Hematopoietic multipotent progenitor cell treated with erythropoietin and hydrocortisone succinate and interleukin-3 and kit ligand, for 15 days (in vitro differentiated cells): ENCODE measurements at regions not wholly inside any gene's neighbourhood (a gene's known extent, or its start where the extent isn't known, plus 50 kb on each side); places are given as distances from the start of the nearest gene placed in this dataset.
"Not testable (repeated sequence)": the region's sequence is repeated elsewhere in the genome, so short reads cannot be mapped to it uniquely, and the experiment has no call there.

Experiments used
- DNase-seq: peaks from one replicate; pipeline ENCODE4 v3.0.0-alpha.2; 2015; ENCODE audit warnings: low spot score

DNA sequence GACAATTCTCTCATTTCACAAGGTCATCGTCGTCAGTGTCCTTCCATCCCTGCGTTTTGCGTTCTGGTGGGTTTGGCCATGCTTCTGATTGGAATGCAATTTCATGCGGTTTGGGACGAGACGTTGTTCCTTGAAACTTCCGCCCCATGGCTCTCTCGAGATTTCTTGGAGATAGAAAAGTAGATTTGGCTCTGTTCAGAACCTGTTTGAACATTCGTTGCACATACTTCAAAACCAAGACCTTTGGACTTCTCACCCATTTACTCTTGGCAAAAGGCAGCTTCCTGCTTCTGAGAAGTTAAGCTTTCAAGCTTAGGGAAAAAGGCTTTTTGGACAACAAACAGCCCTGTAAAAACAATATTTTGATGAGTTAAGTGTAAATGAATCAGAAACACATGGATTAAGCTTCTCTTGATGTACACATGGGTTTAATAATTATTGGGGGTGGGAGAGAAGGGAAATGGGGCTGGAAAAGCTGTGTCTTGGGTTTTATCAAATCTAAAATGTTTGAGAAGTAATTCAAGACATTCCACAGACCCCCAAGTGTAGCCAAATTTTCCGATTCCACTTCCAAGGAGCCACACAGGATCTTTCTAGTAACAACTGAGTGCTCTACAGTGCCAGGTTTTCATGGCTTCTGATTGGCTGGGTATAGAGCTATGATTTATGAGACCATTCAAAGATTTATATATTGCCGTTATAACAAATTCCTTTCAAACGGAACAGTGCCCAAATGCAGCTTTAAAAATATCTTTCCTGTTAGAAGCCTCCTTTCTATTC is 467.2 kb downstream of the MED13L start:
- no peak for DNase-seq

DNA sequence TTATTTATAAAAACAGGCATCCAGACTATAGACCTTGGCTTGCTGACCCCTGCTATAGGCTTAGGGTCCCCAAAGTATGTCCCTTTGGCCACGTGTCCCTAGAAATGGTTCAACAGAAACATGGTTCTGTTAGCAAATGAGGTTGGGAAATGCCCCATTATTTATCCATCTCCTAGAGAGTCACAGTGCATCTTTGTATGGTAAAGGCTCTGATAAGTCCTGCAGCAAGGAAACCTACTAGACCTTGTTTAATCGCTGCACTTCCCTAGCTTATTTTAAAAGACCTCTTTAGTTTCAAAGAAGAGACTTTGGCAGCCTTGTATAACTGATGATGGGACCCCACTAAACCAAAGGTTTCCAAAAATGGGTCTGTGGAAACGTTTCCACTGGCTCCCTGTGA is 471.5 kb downstream of the MED13L start:
- DNase-seq: no peak

DNA sequence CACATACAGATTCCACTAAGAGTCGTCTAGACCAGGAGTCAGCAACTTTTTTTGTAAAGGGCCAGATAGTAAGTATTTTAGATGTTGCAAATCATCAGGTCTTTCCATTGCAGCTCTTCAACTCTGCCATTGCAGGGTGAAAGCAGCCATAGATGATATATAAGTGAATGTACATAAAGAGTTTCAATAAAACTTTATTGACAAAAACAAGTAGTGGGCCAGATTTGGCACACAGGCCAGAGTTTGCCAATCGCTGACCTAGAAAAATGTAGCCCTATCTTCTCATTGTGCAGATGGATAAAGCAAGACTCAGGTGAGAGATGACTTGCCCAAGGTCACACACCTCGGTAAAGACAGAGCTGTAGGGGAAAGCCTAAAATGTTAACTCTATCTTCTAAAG is 474.7 kb downstream of the MED13L start:
- no peak for DNase-seq

DNA sequence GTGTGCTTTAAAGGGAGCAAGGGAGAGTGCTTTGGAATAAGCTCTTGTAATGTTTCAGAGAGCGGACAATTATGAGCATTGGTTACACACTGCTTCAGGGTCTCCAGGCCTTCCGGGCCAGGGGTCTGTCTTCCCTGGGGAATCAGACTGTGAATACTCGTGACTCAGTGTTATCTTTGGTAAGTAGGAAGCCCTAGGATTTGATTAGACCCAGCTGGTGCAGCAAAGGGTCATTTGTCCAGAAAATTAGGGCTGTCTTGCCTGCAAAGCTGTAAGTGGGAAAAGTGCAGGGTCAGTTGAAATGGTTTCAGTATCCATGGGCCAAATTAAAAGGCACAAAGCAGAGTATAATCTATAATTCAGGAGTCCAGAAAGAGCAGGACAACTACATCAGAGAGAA is 475.6 kb downstream of the MED13L start:
- no peak for DNase-seq

DNA sequence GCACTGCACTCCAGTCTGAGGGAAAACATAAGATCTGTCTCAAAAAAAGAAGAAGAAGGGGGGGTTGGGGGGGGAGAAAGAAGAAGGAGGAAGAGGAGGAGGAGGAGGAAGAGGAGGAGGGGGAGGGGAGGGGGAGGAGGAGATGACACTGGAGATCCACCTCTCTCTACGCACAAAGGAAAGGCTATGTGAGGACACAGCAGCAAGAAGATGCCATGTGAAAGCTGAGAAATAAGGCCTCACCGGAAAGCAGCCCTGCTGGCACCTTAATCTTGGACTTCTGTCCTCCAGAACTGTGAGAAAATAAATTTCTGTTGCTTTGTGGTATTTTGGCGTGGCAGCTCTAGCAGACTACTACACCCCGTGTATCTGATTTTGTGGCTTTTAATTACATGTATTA is 477.9 kb downstream of the MED13L start:
- DNase-seq: no peak

DNA sequence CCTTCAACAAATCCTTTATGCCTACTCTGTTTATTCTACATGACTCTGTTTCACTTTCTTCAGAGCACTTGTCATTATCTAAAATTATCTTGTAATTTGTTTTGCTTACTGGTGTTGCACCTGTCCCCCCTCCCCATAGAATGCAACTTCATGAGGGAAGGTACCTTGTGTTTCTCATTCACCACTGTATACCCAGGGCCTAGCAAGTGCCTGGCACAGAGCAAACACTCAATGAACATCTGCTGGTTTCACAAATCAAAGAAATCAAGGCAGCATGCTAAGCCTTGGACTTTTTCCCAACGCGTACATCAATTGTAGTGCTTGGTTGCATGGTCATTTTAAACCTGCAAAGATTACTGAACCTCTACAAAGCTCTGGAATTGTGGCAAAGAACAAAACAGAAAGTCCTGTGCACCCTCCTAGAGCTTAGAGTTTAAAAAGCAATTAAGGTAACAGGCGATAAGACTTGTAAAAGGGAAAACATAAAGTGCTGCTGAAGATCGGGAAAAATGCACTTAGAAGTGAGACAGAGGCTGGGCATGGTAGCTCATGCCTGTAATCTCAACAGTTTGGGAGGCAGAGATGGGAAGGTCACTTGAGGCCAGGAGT is 479.1 kb downstream of the MED13L start:
- DNase-seq: no peak

DNA sequence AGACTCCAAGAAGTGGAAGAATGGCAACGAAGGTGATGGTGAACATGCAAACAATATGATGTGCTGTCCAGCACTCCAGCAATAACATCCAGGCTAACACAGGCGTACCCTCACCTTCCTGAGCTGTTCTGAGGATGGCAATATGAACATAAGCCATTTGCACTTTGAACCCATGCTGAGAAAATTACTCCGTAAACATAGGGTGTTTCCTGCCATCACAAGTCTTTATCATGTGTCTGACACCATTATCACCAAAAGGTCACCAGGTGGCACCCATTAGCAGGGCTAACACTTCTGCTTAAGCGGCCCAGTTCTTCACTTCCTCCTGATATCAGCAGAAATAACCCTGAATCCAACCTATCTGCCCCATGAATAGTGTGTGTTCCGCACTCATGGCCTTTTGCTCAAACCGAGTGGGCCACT is 482.8 kb downstream of the MED13L start:
- DNase-seq: no peak

DNA sequence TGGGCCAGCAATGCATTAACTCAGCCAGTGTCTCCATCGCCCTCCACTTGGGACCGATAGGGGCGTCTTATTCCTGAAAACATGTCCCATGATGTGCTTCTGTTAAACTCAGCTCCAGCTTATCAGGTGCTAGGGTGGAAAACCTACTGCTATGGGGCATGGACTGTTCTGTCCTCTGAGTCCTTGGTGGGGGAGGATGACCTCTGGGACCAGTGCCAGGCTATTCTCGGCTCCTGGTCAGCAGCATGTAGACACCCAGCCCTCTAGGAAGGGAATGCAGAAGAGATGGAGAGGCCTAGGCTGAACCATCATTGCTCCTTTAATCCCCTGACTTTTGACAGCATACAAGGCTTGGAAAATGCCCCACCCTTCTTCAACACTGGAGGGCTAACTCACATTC is 486.2 kb downstream of the MED13L start:
- no peak for DNase-seq

DNA sequence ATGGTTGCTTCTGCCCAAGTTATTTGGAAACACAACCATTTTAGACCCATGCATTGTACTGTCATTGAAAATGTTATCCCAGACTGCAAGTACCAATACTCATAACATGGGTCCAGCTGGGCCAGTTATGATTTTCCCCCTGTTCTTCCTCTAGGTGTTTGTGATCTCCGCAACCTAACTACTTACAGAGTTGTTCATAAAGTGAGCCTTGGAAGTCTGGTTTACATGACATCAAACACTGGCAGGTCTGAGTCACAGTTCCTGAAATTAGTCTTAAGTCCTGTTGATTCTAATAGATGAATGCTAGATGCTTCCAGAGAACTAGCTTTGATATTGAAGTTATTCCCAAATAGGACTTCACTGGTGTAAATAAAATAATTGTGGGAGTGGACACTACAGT is 487.0 kb downstream of the MED13L start:
- DNase-seq: no peak

DNA sequence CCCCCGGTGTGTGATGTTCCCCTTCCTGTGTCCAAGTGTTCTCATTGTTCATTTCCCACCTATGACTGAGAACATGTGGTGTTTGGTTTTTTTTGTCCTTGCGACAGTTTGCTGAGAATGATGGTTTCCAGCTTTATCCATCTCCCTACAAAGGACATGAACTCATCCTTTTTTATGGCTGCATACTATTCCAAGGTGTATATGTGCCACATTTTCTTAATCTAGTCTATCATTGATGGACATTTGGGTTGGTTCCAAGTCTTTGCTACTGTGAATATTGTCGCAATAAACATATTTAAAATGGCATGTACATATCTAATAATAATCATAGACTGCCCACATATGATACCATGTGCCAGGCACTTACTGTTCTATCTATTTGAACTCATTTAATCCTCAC is 491.0 kb downstream of the MED13L start:
- DNase-seq: not testable (repeated sequence)

DNA sequence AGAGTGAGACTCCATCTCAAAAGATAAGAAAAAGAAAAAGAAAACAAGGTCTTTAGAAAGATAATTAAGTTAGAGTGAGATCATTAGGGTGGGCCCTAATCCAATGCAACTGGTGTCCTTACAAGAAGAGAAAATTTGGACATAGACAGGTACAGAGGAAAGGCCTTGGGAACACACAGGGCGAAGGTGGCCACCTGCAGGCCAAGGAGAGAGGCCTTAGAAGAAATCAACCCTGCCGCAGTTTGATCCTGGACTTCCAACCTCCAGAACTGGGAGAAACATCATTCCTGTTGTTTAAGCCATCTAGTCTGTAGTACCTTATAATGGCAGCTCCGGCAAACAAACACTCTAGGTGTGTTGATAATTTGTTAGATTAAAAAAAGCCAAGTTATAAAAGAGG is 491.9 kb downstream of the MED13L start:
- no peak for DNase-seq

DNA sequence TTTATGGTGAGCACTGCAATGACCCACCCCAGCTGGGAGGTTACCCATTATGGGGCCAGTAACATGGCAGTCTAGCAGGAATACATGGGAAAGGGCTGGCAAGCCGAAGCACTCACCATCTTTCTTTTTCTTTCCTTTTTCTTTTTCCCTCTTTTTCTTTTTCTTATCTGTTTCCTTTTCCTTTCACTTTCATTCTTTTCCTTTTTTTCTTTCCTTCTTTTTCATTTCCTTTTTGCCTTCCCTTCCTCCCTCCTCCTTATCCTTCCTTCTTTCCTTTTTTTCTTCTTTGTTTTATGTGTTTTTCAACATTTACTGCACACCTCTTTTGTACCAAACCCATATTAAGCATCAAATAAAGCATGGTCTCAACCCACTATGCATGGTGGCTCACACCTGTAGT is 501.1 kb downstream of the MED13L start:
- no peak for DNase-seq

DNA sequence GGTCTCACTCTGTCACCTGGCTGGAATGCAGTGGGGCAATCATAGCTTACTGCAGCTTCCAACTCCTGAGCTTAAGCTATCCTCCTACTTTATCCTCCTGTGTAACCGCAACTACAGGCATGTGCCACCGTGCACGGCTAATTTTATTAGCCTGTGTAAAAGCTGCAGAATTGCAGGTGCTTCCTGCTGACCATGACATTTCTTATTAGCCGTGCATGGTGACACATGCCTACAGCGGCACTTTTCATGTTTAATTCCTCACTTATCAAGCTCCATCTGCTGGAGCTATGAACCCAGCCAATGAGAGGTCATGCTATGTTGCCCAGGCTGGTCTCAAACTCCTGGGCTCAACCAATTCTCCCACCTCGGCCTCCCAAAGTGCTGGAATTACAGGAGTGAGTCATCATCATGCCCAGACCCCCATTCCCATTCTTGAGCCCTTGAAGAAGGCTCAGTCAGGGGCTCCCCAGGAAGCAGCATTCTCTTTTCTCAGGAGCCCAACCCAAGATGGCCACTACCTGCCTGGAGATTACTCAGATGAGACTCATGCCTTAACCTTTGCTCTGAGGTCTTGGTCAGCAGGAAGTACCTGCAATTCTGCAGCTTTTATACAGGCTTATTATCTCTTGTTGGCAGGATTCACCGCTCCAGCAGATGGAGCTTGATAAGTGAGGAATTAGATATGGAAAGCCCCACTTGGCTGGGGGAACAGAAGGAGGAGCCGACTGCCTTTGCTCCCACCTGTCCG is 503.2 kb downstream of the MED13L start:
- DNase-seq: no peak

DNA sequence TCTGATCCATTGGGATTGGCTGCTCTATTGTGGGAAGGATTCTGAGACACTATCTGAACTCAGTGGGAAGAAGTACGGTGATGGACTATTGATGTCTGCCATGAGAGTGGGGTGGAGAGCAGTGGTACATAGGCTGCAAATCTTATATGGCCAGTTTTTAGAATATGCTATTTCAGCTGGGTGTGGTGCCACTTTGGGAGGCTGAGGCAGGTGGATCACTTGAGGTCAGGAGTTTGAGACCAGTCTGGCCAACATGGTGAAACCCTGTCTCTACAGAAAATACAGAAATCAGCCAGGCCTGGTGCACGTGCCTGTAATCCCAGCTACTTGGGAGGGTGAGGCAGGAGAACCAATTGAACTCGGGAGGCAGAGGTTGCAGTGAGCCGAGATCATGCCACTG is 505.9 kb downstream of the MED13L start:
- DNase-seq: no peak

DNA sequence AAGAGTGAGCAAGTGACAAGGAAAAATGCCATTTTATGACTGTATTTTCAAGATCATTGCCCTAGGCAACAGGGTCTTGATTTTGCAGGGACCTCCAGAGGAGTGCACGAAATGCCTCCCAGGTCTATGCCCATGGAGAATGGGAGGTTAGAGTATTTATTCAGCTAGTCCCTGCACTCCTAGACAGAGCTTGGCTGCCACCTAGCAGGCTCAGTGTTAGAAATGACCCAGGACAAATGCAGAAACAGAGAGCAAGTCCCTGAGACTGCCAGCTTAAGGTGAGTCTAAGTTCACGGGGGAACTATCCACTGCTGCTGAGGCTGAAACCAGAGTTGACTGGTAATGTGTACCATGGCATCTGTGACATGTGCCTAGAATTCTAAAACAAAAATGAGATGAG is 506.4 kb downstream of the MED13L start:
- no peak for DNase-seq

DNA sequence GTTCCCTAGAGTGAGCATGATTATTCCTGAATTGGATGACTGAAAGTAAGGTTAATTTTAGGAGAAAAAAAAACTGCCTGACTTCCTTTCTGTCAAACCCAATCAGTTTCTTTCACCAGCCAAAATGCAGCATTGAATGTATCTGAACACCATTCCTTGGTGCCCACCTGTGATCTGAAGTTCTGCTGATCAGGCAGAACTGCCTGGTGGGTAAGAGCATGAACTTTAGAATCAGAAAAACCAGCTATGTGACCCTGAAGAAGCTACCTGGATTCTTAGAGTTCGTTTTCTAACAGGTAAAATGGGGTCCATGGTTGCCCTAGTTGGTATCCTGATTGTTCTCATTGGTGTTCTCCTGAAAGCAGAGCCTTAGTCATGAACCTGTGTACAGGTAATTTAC is 506.9 kb downstream of the MED13L start:
- DNase-seq: no peak

DNA sequence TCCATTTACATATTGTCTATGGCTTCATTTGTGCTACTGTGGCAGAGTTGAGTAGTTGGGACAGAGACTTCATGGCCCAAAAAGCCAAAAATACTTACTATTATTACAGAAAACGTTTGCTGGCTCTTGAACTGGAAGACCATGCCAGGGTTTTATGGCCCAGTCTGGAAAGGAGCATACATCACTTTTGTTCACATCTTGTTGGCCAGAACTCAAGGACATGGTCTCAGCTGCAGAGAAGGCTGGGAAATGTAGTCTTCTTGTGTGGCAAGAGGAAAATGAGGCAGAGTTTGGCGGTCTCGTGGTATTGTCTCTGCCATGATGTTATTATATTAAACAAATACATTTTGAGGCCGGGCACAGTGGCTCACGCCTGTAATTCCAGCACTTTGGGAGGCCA is 509.6 kb downstream of the MED13L start:
- no peak for DNase-seq

DNA sequence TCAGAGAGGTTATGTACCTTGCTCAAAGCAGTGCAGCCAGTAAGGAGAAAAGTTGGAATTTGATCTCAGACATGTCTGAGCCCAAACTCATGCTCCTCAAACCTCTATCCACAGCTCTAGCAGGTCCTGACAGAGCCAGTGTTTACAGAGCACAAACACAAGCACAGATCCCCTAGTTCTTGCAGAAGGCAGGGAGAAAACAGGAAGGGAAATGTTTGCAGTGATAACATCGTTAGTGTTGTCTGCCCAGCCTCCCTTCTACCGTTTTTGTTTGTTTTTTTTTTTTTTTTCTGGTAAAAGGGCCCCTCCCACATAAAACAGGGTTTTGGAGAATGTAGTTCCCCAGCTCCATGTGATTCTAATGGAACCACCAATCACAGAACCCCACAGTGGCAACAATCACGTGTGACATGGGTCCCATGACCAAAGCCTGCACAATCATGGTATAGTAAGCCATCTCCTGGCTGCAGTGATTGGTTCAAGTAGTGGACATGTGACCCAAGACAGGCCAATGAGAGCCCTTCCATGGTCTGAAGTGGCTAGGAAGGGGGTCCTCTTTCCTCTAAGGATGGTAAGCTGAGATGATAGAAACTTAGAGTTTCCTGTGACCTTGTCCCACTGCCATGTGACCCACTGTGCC is 513.4 kb downstream of the MED13L start:
- no peak for DNase-seq

DNA sequence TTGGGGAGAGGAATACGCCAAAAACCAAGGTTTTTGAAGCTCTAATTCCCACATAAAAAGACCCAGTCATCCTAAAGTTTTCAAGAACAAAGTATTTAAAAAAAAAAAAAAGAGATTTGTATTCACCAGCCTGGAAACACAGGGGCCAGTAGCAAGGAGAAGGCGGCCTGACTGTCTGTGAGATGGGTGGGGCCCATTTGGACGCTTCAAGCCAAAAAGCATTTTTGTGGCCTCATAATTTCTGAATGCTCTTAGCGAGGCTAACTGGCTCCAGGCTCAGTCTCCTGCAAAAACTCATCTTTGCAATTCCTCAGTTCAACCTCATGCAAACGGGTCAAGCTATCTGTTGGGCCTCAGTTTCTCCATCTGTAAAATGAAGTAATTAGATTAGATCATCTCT is 514.1 kb downstream of the MED13L start:
- no peak for DNase-seq

DNA sequence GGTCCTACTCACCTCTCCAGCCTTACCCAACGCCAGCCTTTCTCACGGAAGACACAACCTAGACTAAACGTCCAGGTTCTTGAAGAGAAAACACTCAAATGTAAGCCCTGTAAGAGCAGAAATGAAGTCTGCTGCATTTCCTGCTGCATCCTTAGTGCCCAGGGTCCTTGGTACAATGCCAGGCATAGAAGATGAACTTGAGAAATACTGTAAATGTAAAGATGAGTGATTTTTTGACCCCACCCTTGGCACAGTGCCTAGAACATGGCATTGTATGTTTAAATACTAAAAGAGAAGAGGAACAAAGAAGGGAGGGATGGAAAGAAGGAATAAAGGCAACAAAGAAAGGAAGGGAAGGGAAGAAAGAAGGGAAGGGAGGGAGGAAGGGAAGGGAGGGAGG is 514.6 kb downstream of the MED13L start:
- no peak for DNase-seq

DNA sequence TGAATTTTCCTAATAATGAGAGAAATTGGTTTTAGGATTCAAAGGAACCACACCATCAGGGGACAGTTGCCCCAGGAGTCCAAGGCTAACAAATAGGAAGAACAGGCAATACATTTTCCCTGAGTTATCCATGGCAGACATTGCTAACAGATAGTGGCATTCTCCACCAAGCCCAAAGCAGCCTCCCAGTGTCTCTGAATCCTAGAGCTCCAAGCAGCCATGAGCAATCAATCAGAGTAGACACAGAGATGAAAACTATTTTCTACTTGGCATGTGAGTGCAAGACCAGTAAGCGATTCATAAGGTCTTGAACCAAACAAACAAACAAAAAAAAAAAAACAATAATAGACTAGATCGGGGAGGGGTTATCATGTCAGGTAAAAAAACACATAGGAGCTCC is 515.7 kb downstream of the MED13L start:
- no peak for DNase-seq

DNA sequence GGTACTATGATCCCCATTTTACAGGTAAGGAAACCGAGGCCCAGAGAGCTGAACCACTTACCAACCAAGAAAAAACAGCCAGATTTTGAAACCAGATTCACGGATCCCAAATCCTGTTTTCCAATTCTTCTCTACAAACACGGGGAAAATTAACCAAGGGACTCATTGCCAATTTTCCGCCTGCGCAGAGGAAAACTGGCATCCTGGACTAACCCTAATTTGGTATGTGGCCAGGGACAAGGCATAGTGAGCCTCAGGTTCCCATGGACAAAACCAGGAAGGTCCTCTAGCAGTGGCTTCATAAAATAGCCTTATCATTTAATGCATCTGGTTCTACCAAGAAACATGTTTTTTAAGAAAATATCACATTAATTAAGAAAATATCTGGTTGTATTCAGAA is 517.3 kb downstream of the MED13L start:
- no peak for DNase-seq
